ENCODE measurements at regions not wholly inside any gene's neighbourhood (a gene's known extent, or its start where the extent isn't known, plus 50 kb on each side); places are given as distances from the start of the nearest gene placed in this dataset.

- H3K4me2 ChIP-seq = no peak overlapping the region
- H3K9ac ChIP-seq = no peak overlapping the region
- no peak for TF ChIP-seq Cebpa-rat (IDR thresholded peaks at IDR 0.05)
- H3K36me3 ChIP-seq = no peaks in the 10 kb centered on the region
- H3K27ac ChIP-seq = no peak overlapping the region
- H4K20me1 ChIP-seq = no peaks in the 10 kb centered on the region
- no peaks in the 10 kb centered on the region for H3K27me3 ChIP-seq
- H3K4me1 ChIP-seq = peaks cover 9% of the 10 kb centered on the region
- H3K4me3 ChIP-seq = no peak overlapping the region
- no peaks in the 10 kb centered on the region for H3K9me3 ChIP-seq
Observed at GRCh38 chr14:26719514-26719913, 121.7 kb upstream of the NOVA1 start.

GRCh38 chr14:26722258-26722657, 124.4 kb upstream of the NOVA1 start:
- no peaks in the 10 kb centered on the region for H4K20me1 ChIP-seq
- H3K27me3 ChIP-seq = no peaks in the 10 kb centered on the region
- H3K27ac ChIP-seq = no peak overlapping the region
- no peaks in the 10 kb centered on the region for H3K9me3 ChIP-seq
- H3K4me2 ChIP-seq = no peak overlapping the region
- no peak for TF ChIP-seq Cebpa-rat (IDR thresholded peaks at IDR 0.05)
- no peak overlapping the region for H3K9ac ChIP-seq
- H3K4me3 ChIP-seq = no peak overlapping the region
- no peaks in the 10 kb centered on the region for H3K36me3 ChIP-seq
- peaks cover 12% of the 10 kb centered on the region for H3K4me1 ChIP-seq

- H3K9me3 ChIP-seq = no peaks in the 10 kb centered on the region
- H3K36me3 ChIP-seq = no peaks in the 10 kb centered on the region
- no peak overlapping the region for H3K9ac ChIP-seq
- no peak overlapping the region for H3K4me2 ChIP-seq
- H3K4me1 ChIP-seq = no peaks in the 10 kb centered on the region
- H3K27ac ChIP-seq = no peak overlapping the region
- H4K20me1 ChIP-seq = no peaks in the 10 kb centered on the region
- H3K4me3 ChIP-seq = no peak overlapping the region
- no peaks in the 10 kb centered on the region for H3K27me3 ChIP-seq
- TF ChIP-seq Cebpa-rat (IDR thresholded peaks at IDR 0.05) = no peak
Observed at GRCh38 chr14:26729851-26730250, 132.0 kb upstream of the NOVA1 start.

- no peak overlapping the region for H3K4me2 ChIP-seq
- H3K4me3 ChIP-seq = no peak overlapping the region
- H3K9me3 ChIP-seq = no peaks in the 10 kb centered on the region
- H4K20me1 ChIP-seq = no peaks in the 10 kb centered on the region
- no peaks in the 10 kb centered on the region for H3K4me1 ChIP-seq
- no peak overlapping the region for H3K9ac ChIP-seq
- no peaks in the 10 kb centered on the region for H3K27me3 ChIP-seq
- no peak overlapping the region for H3K27ac ChIP-seq
- no peak for TF ChIP-seq Cebpa-rat (IDR thresholded peaks at IDR 0.05)
- no peaks in the 10 kb centered on the region for H3K36me3 ChIP-seq
Observed at GRCh38 chr14:26730929-26731618, 133.2 kb upstream of the NOVA1 start.

GRCh38 chr14:26735811-26736210, 138.0 kb upstream of the NOVA1 start:
- Histone ChIP-seq H4K20me1 (no peaks in the 10 kb centered on the region), H3K9ac (no peak overlapping the region), H3K4me1 (no peaks in the 10 kb centered on the region), H3K4me2 (no peak overlapping the region), H3K27me3 (no peaks in the 10 kb centered on the region), H3K9me3 (no peaks in the 10 kb centered on the region), H3K4me3 (no peak overlapping the region), H3K36me3 (no peaks in the 10 kb centered on the region), H3K27ac (no peak overlapping the region)
- no peak for TF ChIP-seq Cebpa-rat (IDR thresholded peaks at IDR 0.05)

- Histone ChIP-seq H3K36me3 (no peaks in the 10 kb centered on the region), H4K20me1 (no peaks in the 10 kb centered on the region), H3K4me3 (no peak overlapping the region), H3K27ac (no peak overlapping the region), H3K27me3 (no peaks in the 10 kb centered on the region), H3K9ac (no peak overlapping the region), H3K4me2 (no peak overlapping the region), H3K4me1 (no peaks in the 10 kb centered on the region), H3K9me3 (no peaks in the 10 kb centered on the region)
- TF ChIP-seq Cebpa-rat (IDR thresholded peaks at IDR 0.05) = no peak
Observed at GRCh38 chr14:26738571-26738970, 140.7 kb upstream of the NOVA1 start.

- Histone ChIP-seq H4K20me1 (no peaks in the 10 kb centered on the region), H3K27ac (no peak overlapping the region), H3K4me3 (no peak overlapping the region), H3K9me3 (no peaks in the 10 kb centered on the region), H3K4me1 (no peaks in the 10 kb centered on the region), H3K27me3 (no peaks in the 10 kb centered on the region), H3K36me3 (no peaks in the 10 kb centered on the region), H3K4me2 (no peak overlapping the region), H3K9ac (no peak overlapping the region)
- TF ChIP-seq Cebpa-rat (IDR thresholded peaks at IDR 0.05) = no peak
Observed at GRCh38 chr14:26741711-26742212, 143.9 kb upstream of the NOVA1 start.

GRCh38 chr14:26743284-26743683, 145.5 kb upstream of the NOVA1 start:
- H3K4me2 ChIP-seq = no peak overlapping the region
- no peak overlapping the region for H3K4me3 ChIP-seq
- no peak overlapping the region for H3K27ac ChIP-seq
- no peaks in the 10 kb centered on the region for H3K4me1 ChIP-seq
- no peaks in the 10 kb centered on the region for H4K20me1 ChIP-seq
- TF ChIP-seq Cebpa-rat (IDR thresholded peaks at IDR 0.05) = no peak
- no peaks in the 10 kb centered on the region for H3K27me3 ChIP-seq
- no peak overlapping the region for H3K9ac ChIP-seq
- no peaks in the 10 kb centered on the region for H3K9me3 ChIP-seq
- H3K36me3 ChIP-seq = no peaks in the 10 kb centered on the region

GRCh38 chr14:26744903-26745302, 147.1 kb upstream of the NOVA1 start:
- no peaks in the 10 kb centered on the region for H4K20me1 ChIP-seq
- no peak overlapping the region for H3K4me3 ChIP-seq
- no peak overlapping the region for H3K4me2 ChIP-seq
- no peak overlapping the region for H3K9ac ChIP-seq
- no peak overlapping the region for H3K27ac ChIP-seq
- no peaks in the 10 kb centered on the region for H3K36me3 ChIP-seq
- no peaks in the 10 kb centered on the region for H3K4me1 ChIP-seq
- H3K9me3 ChIP-seq = no peaks in the 10 kb centered on the region
- TF ChIP-seq Cebpa-rat (IDR thresholded peaks at IDR 0.05) = no peak
- no peaks in the 10 kb centered on the region for H3K27me3 ChIP-seq

GRCh38 chr14:26761532-26761931, 163.7 kb upstream of the NOVA1 start:
- no peaks in the 10 kb centered on the region for H3K36me3 ChIP-seq
- no peaks in the 10 kb centered on the region for H3K9me3 ChIP-seq
- H3K4me1 ChIP-seq = no peaks in the 10 kb centered on the region
- no peak for TF ChIP-seq Cebpa-rat (IDR thresholded peaks at IDR 0.05)
- no peak overlapping the region for H3K4me2 ChIP-seq
- no peak overlapping the region for H3K9ac ChIP-seq
- no peaks in the 10 kb centered on the region for H3K27me3 ChIP-seq
- H3K4me3 ChIP-seq = no peak overlapping the region
- no peaks in the 10 kb centered on the region for H4K20me1 ChIP-seq
- H3K27ac ChIP-seq = no peak overlapping the region

- H3K4me2 ChIP-seq = no peak overlapping the region
- H4K20me1 ChIP-seq = no peaks in the 10 kb centered on the region
- no peak for TF ChIP-seq Cebpa-rat (IDR thresholded peaks at IDR 0.05)
- H3K36me3 ChIP-seq = no peaks in the 10 kb centered on the region
- H3K9me3 ChIP-seq = no peaks in the 10 kb centered on the region
- no peak overlapping the region for H3K9ac ChIP-seq
- H3K4me1 ChIP-seq = no peaks in the 10 kb centered on the region
- H3K27me3 ChIP-seq = no peaks in the 10 kb centered on the region
- H3K4me3 ChIP-seq = no peak overlapping the region
- H3K27ac ChIP-seq = no peak overlapping the region
Observed at GRCh38 chr14:26765301-26765700, 167.5 kb upstream of the NOVA1 start.
